ENCODE measurements at regions not wholly inside any gene's neighbourhood (a gene's known extent, or its start where the extent isn't known, plus 50 kb on each side); places are given as distances from the start of the nearest gene placed in this dataset.

- H3K27me3 ChIP-seq (ENCODE audit: low read depth, low read length): no peaks in the 10 kb centered on the region
- no peak overlapping the region for H3K27ac ChIP-seq (ENCODE audit: low read length)
- TF ChIP-seq EZH2phosphoT487 (IDR thresholded peaks at IDR 0.05; ENCODE audit: low read depth): no peak
- no peak for TF ChIP-seq CTCF (IDR thresholded peaks at IDR 0.05; ENCODE audit: low read depth, low read length)
- no peaks in the 10 kb centered on the region for H3K4me1 ChIP-seq (ENCODE audit: low read length)
- H3K9me3 ChIP-seq (ENCODE audit: insufficient read depth, low read length): no peaks in the 10 kb centered on the region
- no peaks in the 10 kb centered on the region for H4K20me1 ChIP-seq (ENCODE audit: insufficient read depth, low read length)
- no peak overlapping the region for H3K4me2 ChIP-seq (ENCODE audit: low read length)
- no peaks in the 10 kb centered on the region for H3K79me2 ChIP-seq (ENCODE audit: low read length)
- H3K36me3 ChIP-seq (replicated peaks; ENCODE audit: low read depth, low read length): no peaks in the 10 kb centered on the region
- H3K4me3 ChIP-seq (ENCODE audit: low read length): no peak overlapping the region
- no peak overlapping the region for H3K9ac ChIP-seq (ENCODE audit: low read length)
- no peak overlapping the region for H2AFZ ChIP-seq (ENCODE audit: low read depth, low read length)
Observed at GRCh38 chr9:29060041-29060440, 1486.8 kb upstream of the C9orf72 start.

GRCh38 chr9:29062446-29062845 lies 1489.2 kb upstream of the C9orf72 start:
- no peaks in the 10 kb centered on the region for H4K20me1 ChIP-seq (ENCODE audit: insufficient read depth, low read length)
- H3K9ac ChIP-seq (ENCODE audit: low read length): no peak overlapping the region
- H2AFZ ChIP-seq (ENCODE audit: low read depth, low read length): no peak overlapping the region
- H3K36me3 ChIP-seq (replicated peaks; ENCODE audit: low read depth, low read length): no peaks in the 10 kb centered on the region
- no peaks in the 10 kb centered on the region for H3K79me2 ChIP-seq (ENCODE audit: low read length)
- no peak overlapping the region for H3K4me2 ChIP-seq (ENCODE audit: low read length)
- H3K27ac ChIP-seq (ENCODE audit: low read length): no peak overlapping the region
- H3K4me3 ChIP-seq (ENCODE audit: low read length): no peak overlapping the region
- TF ChIP-seq EZH2phosphoT487 (IDR thresholded peaks at IDR 0.05; ENCODE audit: low read depth) (no peak), CTCF (IDR thresholded peaks at IDR 0.05; ENCODE audit: low read depth, low read length) (no peak)
- H3K9me3 ChIP-seq (ENCODE audit: insufficient read depth, low read length): no peaks in the 10 kb centered on the region
- H3K27me3 ChIP-seq (ENCODE audit: low read depth, low read length): no peaks in the 10 kb centered on the region
- H3K4me1 ChIP-seq (ENCODE audit: low read length): no peaks in the 10 kb centered on the region

- TF ChIP-seq EZH2phosphoT487 (IDR thresholded peaks at IDR 0.05; ENCODE audit: low read depth) (no peak), CTCF (IDR thresholded peaks at IDR 0.05; ENCODE audit: low read depth, low read length) (no peak)
- Histone ChIP-seq H3K79me2 (ENCODE audit: low read length) (no peaks in the 10 kb centered on the region), H3K27ac (ENCODE audit: low read length) (no peak overlapping the region), H3K9me3 (ENCODE audit: insufficient read depth, low read length) (no peaks in the 10 kb centered on the region), H3K4me3 (ENCODE audit: low read length) (no peak overlapping the region), H3K27me3 (ENCODE audit: low read depth, low read length) (no peaks in the 10 kb centered on the region), H3K36me3 (replicated peaks; ENCODE audit: low read depth, low read length) (no peaks in the 10 kb centered on the region), H4K20me1 (ENCODE audit: insufficient read depth, low read length) (no peaks in the 10 kb centered on the region), H3K9ac (ENCODE audit: low read length) (no peak overlapping the region), H3K4me2 (ENCODE audit: low read length) (no peak overlapping the region), H2AFZ (ENCODE audit: low read depth, low read length) (no peak overlapping the region), H3K4me1 (ENCODE audit: low read length) (no peaks in the 10 kb centered on the region)
Observed at GRCh38 chr9:29063031-29063430, 1489.8 kb upstream of the C9orf72 start.

- H3K27ac ChIP-seq (ENCODE audit: low read length): no peak overlapping the region
- no peaks in the 10 kb centered on the region for H3K4me1 ChIP-seq (ENCODE audit: low read length)
- H4K20me1 ChIP-seq (ENCODE audit: insufficient read depth, low read length): no peaks in the 10 kb centered on the region
- no peaks in the 10 kb centered on the region for H3K79me2 ChIP-seq (ENCODE audit: low read length)
- TF ChIP-seq CTCF (IDR thresholded peaks at IDR 0.05; ENCODE audit: low read depth, low read length): no peak
- TF ChIP-seq EZH2phosphoT487 (IDR thresholded peaks at IDR 0.05; ENCODE audit: low read depth): no peak
- no peak overlapping the region for H3K9ac ChIP-seq (ENCODE audit: low read length)
- no peak overlapping the region for H3K4me3 ChIP-seq (ENCODE audit: low read length)
- no peak overlapping the region for H3K4me2 ChIP-seq (ENCODE audit: low read length)
- no peaks in the 10 kb centered on the region for H3K9me3 ChIP-seq (ENCODE audit: insufficient read depth, low read length)
- H2AFZ ChIP-seq (ENCODE audit: low read depth, low read length): no peak overlapping the region
- H3K36me3 ChIP-seq (replicated peaks; ENCODE audit: low read depth, low read length): no peaks in the 10 kb centered on the region
- H3K27me3 ChIP-seq (ENCODE audit: low read depth, low read length): no peaks in the 10 kb centered on the region
Observed at GRCh38 chr9:29066141-29066640, 1492.9 kb upstream of the C9orf72 start.
